ENCODE measurements at regions not wholly inside any gene's neighbourhood (a gene's known extent, or its start where the extent isn't known, plus 50 kb on each side); places are given as distances from the start of the nearest gene placed in this dataset.

DNA sequence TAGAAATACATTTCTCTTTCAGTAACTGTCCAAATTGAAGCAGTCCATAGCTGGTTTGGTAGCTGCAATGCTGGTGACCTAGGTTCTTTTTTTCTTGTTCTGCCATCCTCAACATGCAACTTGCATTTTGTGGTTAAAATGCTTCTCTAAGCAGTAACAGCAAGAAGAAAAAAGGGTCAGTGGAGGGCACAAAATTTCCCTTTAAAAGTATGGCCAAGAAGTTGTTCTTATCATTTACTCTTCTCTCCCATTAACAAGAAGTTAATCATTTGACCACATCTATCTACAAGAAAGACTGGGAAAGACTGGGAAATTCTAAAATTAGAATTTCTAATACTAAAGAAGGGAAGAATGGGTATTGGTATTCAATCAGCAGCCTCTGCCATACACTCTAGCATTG lies 569.9 kb downstream of the CPS1 start:
- H3K27ac Mint-ChIP-seq = no peak overlapping the region
- H4K20me1 ChIP-seq (replicated peaks; ENCODE audit: insufficient read depth) = no peaks in the 10 kb centered on the region

DNA sequence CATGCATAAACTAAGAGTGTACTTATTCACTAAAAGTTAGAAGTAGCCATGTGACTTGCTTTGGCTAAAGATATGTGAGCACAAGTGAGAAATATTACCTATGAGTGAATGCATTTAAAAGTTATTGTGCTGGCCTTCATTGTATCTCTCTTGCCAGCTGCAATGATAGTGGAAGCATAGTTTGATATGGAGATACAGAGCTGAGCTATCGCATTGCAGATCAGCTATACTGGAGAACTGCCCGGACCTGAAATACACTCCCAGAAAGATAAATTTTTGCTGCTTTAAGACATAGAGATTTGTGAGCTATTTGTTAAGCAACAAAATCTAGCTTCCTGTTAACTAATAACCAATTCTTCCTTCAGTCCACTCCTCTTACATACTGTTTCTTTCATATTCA lies 571.1 kb downstream of the CPS1 start:
- H3F3A ChIP-seq (replicated peaks; ENCODE audit: low read depth) = no peaks in the 10 kb centered on the region
- TF ChIP-seq ZNF331 (CRISPR knock-in tag; IDR thresholded peaks at IDR 0.05; ENCODE audit: low read depth) (no peak), CREB1 (CRISPR knock-in tag; IDR thresholded peaks at IDR 0.05; ENCODE audit: low read depth) (no peak), ZNF114 (CRISPR knock-in tag; IDR thresholded peaks at IDR 0.05) (no peak), EZH2phosphoT487 (IDR thresholded peaks at IDR 0.05; ENCODE audit: unreplicated experiment) (no peak)
- TF ChIP-seq, protein P1, sequence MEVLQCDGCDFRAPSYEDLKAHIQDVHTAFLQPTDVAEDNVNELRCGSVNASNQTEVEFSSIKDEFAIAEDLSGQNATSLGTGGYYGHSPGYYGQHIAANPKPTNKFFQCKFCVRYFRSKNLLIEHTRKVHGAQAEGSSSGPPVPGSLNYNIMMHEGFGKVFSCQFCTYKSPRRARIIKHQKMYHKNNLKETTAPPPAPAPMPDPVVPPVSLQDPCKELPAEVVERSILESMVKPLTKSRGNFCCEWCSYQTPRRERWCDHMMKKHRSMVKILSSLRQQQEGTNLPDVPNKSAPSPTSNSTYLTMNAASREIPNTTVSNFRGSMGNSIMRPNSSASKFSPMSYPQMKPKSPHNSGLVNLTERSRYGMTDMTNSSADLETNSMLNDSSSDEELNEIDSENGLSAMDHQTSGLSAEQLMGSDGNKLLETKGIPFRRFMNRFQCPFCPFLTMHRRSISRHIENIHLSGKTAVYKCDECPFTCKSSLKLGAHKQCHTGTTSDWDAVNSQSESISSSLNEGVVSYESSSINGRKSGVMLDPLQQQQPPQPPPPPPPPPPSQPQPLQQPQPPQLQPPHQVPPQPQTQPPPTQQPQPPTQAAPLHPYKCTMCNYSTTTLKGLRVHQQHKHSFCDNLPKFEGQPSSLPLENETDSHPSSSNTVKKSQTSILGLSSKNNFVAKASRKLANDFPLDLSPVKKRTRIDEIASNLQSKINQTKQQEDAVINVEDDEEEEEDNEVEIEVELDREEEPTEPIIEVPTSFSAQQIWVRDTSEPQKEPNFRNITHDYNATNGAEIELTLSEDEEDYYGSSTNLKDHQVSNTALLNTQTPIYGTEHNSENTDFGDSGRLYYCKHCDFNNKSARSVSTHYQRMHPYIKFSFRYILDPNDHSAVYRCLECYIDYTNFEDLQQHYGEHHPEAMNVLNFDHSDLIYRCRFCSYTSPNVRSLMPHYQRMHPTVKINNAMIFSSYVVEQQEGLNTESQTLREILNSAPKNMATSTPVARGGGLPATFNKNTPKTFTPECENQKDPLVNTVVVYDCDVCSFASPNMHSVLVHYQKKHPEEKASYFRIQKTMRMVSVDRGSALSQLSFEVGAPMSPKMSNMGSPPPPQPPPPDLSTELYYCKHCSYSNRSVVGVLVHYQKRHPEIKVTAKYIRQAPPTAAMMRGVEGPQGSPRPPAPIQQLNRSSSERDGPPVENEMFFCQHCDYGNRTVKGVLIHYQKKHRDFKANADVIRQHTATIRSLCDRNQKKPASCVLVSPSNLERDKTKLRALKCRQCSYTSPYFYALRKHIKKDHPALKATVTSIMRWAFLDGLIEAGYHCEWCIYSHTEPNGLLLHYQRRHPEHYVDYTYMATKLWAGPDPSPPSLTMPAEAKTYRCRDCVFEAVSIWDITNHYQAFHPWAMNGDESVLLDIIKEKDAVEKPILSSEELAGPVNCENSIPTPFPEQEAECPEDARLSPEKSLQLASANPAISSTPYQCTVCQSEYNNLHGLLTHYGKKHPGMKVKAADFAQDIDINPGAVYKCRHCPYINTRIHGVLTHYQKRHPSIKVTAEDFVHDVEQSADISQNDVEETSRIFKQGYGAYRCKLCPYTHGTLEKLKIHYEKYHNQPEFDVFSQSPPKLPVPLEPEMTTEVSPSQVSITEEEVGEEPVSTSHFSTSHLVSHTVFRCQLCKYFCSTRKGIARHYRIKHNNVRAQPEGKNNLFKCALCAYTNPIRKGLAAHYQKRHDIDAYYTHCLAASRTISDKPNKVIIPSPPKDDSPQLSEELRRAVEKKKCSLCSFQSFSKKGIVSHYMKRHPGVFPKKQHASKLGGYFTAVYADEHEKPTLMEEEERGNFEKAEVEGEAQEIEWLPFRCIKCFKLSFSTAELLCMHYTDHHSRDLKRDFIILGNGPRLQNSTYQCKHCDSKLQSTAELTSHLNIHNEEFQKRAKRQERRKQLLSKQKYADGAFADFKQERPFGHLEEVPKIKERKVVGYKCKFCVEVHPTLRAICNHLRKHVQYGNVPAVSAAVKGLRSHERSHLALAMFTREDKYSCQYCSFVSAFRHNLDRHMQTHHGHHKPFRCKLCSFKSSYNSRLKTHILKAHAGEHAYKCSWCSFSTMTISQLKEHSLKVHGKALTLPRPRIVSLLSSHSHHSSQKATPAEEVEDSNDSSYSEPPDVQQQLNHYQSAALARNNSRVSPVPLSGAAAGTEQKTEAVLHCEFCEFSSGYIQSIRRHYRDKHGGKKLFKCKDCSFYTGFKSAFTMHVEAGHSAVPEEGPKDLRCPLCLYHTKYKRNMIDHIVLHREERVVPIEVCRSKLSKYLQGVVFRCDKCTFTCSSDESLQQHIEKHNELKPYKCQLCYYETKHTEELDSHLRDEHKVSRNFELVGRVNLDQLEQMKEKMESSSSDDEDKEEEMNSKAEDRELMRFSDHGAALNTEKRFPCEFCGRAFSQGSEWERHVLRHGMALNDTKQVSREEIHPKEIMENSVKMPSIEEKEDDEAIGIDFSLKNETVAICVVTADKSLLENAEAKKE (CRISPR knock-in tag; IDR thresholded peaks at IDR 0.05) = no peak
- TF ChIP-seq, protein P2, sequence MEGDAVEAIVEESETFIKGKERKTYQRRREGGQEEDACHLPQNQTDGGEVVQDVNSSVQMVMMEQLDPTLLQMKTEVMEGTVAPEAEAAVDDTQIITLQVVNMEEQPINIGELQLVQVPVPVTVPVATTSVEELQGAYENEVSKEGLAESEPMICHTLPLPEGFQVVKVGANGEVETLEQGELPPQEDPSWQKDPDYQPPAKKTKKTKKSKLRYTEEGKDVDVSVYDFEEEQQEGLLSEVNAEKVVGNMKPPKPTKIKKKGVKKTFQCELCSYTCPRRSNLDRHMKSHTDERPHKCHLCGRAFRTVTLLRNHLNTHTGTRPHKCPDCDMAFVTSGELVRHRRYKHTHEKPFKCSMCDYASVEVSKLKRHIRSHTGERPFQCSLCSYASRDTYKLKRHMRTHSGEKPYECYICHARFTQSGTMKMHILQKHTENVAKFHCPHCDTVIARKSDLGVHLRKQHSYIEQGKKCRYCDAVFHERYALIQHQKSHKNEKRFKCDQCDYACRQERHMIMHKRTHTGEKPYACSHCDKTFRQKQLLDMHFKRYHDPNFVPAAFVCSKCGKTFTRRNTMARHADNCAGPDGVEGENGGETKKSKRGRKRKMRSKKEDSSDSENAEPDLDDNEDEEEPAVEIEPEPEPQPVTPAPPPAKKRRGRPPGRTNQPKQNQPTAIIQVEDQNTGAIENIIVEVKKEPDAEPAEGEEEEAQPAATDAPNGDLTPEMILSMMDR (conservative IDR thresholded peaks at IDR 0.05; ENCODE audit: low read depth in 2 of 2) = no peak
- no peak overlapping the region for H3K4me3 ChIP-seq
- no peaks in the 10 kb centered on the region for H3K27me3 ChIP-seq (ENCODE audit: insufficient read depth)
- no peak overlapping the region for H3K27ac ChIP-seq (ENCODE audit: low read depth)
- Mint-ChIP-seq H3K27me3 (ENCODE audit: insufficient read depth, low read depth, poor library complexity) (no peaks in the 10 kb centered on the region), H3K27ac (no peak overlapping the region), H3K36me3 (ENCODE audit: low read depth) (no peaks in the 10 kb centered on the region), H3K4me3 (no peak overlapping the region), H3K9me3 (no peaks in the 10 kb centered on the region), H3K4me1 (peaks cover 11% of the 10 kb centered on the region)
- H3K4me1 ChIP-seq (ENCODE audit: insufficient read depth) = no peaks in the 10 kb centered on the region; the same call in 1 of the 2 replicates
- no peak overlapping the region for H2AFZ ChIP-seq
- no peaks in the 10 kb centered on the region for H3K79me2 ChIP-seq (replicated peaks; ENCODE audit: insufficient read depth)
- ATAC-seq (no peak), DNase-seq (ENCODE audit: low spot score) (no peak)
- H3K4me2 ChIP-seq = no peak overlapping the region
- no peaks in the 10 kb centered on the region for H3K36me3 ChIP-seq (ENCODE audit: insufficient read depth)
- H3K9me2 ChIP-seq (ENCODE audit: insufficient read depth) = no peaks in the 10 kb centered on the region
- no peaks in the 10 kb centered on the region for H4K20me1 ChIP-seq (replicated peaks; ENCODE audit: insufficient read depth)

More for the DNA sequence above, 569.9 kb downstream of the CPS1 start:
- no peak overlapping the region for H2AFZ ChIP-seq
- TF ChIP-seq JUNB (IDR thresholded peaks at IDR 0.05; ENCODE audit: unreplicated experiment) (no peak), POLR2AphosphoS5 (IDR thresholded peaks at IDR 0.05; ENCODE audit: low read depth) (no peak), ZNF331 (CRISPR knock-in tag; IDR thresholded peaks at IDR 0.05; ENCODE audit: low read depth) (no peak), EZH2phosphoT487 (IDR thresholded peaks at IDR 0.05; ENCODE audit: unreplicated experiment) (no peak), ZNF114 (CRISPR knock-in tag; IDR thresholded peaks at IDR 0.05) (no peak), CREB1 (CRISPR knock-in tag; IDR thresholded peaks at IDR 0.05; ENCODE audit: low read depth) (no peak)
- TF ChIP-seq, protein P2 (conservative IDR thresholded peaks at IDR 0.05; ENCODE audit: low read depth in 2 of 2) = no peak
- H3K4me2 ChIP-seq = no peak overlapping the region
- no peak overlapping the region for H3K4me3 ChIP-seq
- Mint-ChIP-seq H3K36me3 (ENCODE audit: low read depth) (no peaks in the 10 kb centered on the region), H3K9me3 (no peaks in the 10 kb centered on the region), H3K4me3 (no peak overlapping the region), H3K4me1 (peaks cover 11% of the 10 kb centered on the region), H3K27me3 (ENCODE audit: insufficient read depth, low read depth, poor library complexity) (no peaks in the 10 kb centered on the region)
- no peaks in the 10 kb centered on the region for H3K9me2 ChIP-seq (ENCODE audit: insufficient read depth)
- ATAC-seq (no peak), DNase-seq (ENCODE audit: low spot score) (no peak)
- no peaks in the 10 kb centered on the region for H3F3A ChIP-seq (replicated peaks; ENCODE audit: low read depth)
- no peak overlapping the region for H3K27ac ChIP-seq (ENCODE audit: low read depth)
- no peaks in the 10 kb centered on the region for H3K79me2 ChIP-seq (replicated peaks; ENCODE audit: insufficient read depth)
- no peaks in the 10 kb centered on the region for H3K27me3 ChIP-seq (ENCODE audit: insufficient read depth)
- H3K36me3 ChIP-seq (ENCODE audit: insufficient read depth) = no peaks in the 10 kb centered on the region
- H3K4me1 ChIP-seq (ENCODE audit: insufficient read depth) = no peaks in the 10 kb centered on the region; the same call in 1 of the 2 replicates

Measured in GM23338 (cell line).